Vagina (tissue), 2 donors: ENCODE measurements at regions not wholly inside any gene's neighbourhood (a gene's known extent, or its start where the extent isn't known, plus 50 kb on each side); places are given as distances from the start of the nearest gene placed in this dataset.

Experiments
- POLR2A ChIP-seq, 2 donors: fragments of 450-650 bp; IDR thresholded peaks; one replicate each; pipeline ENCODE4 v1.6.1; 2017; ENCODE audit warnings: antibody characterized with exemption in 2 of 2, mild to moderate bottlenecking in 2 of 2, moderate library complexity in 2 of 2
- POLR2AphosphoS5 ChIP-seq, 2 donors: sonication (generic); formaldehyde crosslinking; IDR thresholded peaks; one replicate each; pipeline ENCODE4 v1.9.0; 2017; ENCODE audit warnings: antibody characterized with exemption in 2 of 2, mild to moderate bottlenecking in 2 of 2, low read depth in 1 of 2; ENCODE audit not compliant: insufficient read depth in 1 of 2
- TF ChIP-seq, protein P1 (sequence below), 3 experiments: fragments of 450-650 bp in 2 of 3; fragments of 200-600 bp in 1 of 3; sonication (generic) in 1 of 3; IDR thresholded peaks; one replicate each; pipeline ENCODE4 v1.5.1; 2017 to 2019; ENCODE audit warnings: antibody characterized with exemption in 3 of 3, mild to moderate bottlenecking in 2 of 3, moderate library complexity in 2 of 3

GRCh38 chr16:77613095-77613494 is 109.2 kb upstream of the NUDT7 start:
- TF ChIP-seq, protein P1, sequence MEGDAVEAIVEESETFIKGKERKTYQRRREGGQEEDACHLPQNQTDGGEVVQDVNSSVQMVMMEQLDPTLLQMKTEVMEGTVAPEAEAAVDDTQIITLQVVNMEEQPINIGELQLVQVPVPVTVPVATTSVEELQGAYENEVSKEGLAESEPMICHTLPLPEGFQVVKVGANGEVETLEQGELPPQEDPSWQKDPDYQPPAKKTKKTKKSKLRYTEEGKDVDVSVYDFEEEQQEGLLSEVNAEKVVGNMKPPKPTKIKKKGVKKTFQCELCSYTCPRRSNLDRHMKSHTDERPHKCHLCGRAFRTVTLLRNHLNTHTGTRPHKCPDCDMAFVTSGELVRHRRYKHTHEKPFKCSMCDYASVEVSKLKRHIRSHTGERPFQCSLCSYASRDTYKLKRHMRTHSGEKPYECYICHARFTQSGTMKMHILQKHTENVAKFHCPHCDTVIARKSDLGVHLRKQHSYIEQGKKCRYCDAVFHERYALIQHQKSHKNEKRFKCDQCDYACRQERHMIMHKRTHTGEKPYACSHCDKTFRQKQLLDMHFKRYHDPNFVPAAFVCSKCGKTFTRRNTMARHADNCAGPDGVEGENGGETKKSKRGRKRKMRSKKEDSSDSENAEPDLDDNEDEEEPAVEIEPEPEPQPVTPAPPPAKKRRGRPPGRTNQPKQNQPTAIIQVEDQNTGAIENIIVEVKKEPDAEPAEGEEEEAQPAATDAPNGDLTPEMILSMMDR (IDR thresholded peaks at IDR 0.05), result no peak
- TF ChIP-seq POLR2AphosphoS5 (IDR thresholded peaks at IDR 0.05; ENCODE audit: insufficient read depth in 1 of 2, low read depth in 1 of 2) (no peak), POLR2A (IDR thresholded peaks at IDR 0.05) (no peak)
